CD8-positive, alpha-beta memory T cell (primary cell): ENCODE measurements at regions not wholly inside any gene's neighbourhood (a gene's known extent, or its start where the extent isn't known, plus 50 kb on each side); places are given as distances from the start of the nearest gene placed in this dataset.

ENCODE experiments used
- CTCF ChIA-PET: fragments of 350-600 bp; sonication (Branson Sonifier 250); formaldehyde crosslinking; loops from one replicate; lab custom pipeline; 2021; ENCODE audit warnings: antibody characterized with exemption; lab: Charles Lee
- POLR2A ChIA-PET: fragments of 350-600 bp; sonication (Branson Sonifier 250); formaldehyde crosslinking; loops from one replicate; lab custom pipeline; 2021; ENCODE audit warnings: antibody characterized with exemption; lab: Charles Lee
- DNase-seq, 5 donors: peaks; one replicate each; pipeline versions ENCODE4 v3.0.0 to v3.0.0-alpha.2; 2020 to 2022; ENCODE audit warnings: mixed read lengths in 1 of 5
- H3K27ac ChIP-seq: one replicate; pipeline ENCODE4 v1.7.0; 2013; ENCODE audit warnings: low read depth, mild to moderate bottlenecking, low read length, moderate library complexity
- H3K27me3 ChIP-seq: 2 replicates; pipeline ENCODE4 v1.7.0; 2013; ENCODE audit warnings: low read length, mild to moderate bottlenecking; ENCODE audit not compliant: insufficient read depth, poor library complexity, severe bottlenecking
- H3K36me3 ChIP-seq: 2 replicates; pipeline ENCODE4 v1.7.0; 2013; ENCODE audit warnings: mild to moderate bottlenecking, low read length, moderate library complexity; ENCODE audit not compliant: insufficient read depth
- H3K4me1 ChIP-seq: 2 replicates; pipeline ENCODE4 v1.7.0; 2013; ENCODE audit warnings: mild to moderate bottlenecking, low read length, moderate library complexity; ENCODE audit not compliant: insufficient read depth
- H3K4me3 ChIP-seq: 2 replicates; pipeline ENCODE4 v1.7.0; 2013; ENCODE audit warnings: mild to moderate bottlenecking, low read length
- H3K9me3 ChIP-seq: 2 replicates; pipeline ENCODE4 v1.7.0; 2013; ENCODE audit warnings: mild to moderate bottlenecking, low read length
- H3K27ac Mint-ChIP-seq, 8 donors: one replicate each; pipeline ENCODE4 v1.8.0; 2020 to 2021; ENCODE audit warnings: mixed read lengths in 8 of 8, mild to moderate bottlenecking in 6 of 8, inconsistent platforms in 3 of 8, moderate library complexity in 3 of 8
- H3K27me3 Mint-ChIP-seq, 2 donors: one replicate each; pipeline ENCODE4 v1.8.0; 2020 to 2021; ENCODE audit warnings: mixed read lengths in 2 of 2, mild to moderate bottlenecking in 1 of 2, moderate library complexity in 1 of 2
- H3K36me3 Mint-ChIP-seq, 3 donors: one replicate each; pipeline ENCODE4 v1.8.0; 2020 to 2021; ENCODE audit warnings: mixed read lengths in 3 of 3, inconsistent platforms in 1 of 3, mild to moderate bottlenecking in 1 of 3
- H3K4me1 Mint-ChIP-seq, 3 donors: one replicate each; pipeline ENCODE4 v1.8.0; 2020 to 2021; ENCODE audit warnings: mixed read lengths in 3 of 3, inconsistent platforms in 1 of 3, mild to moderate bottlenecking in 1 of 3
- H3K4me3 Mint-ChIP-seq, 7 donors: one replicate each; pipeline ENCODE4 v1.8.0; 2020 to 2021; ENCODE audit warnings: mixed read lengths in 7 of 7, mild to moderate bottlenecking in 6 of 7, moderate library complexity in 4 of 7, inconsistent platforms in 2 of 7
- H3K9me3 Mint-ChIP-seq, 5 donors: one replicate each; pipeline ENCODE4 v1.8.0; 2020 to 2022; ENCODE audit warnings: mixed read lengths in 5 of 5, mild to moderate bottlenecking in 3 of 5, moderate library complexity in 2 of 5, inconsistent platforms in 1 of 5

DNA sequence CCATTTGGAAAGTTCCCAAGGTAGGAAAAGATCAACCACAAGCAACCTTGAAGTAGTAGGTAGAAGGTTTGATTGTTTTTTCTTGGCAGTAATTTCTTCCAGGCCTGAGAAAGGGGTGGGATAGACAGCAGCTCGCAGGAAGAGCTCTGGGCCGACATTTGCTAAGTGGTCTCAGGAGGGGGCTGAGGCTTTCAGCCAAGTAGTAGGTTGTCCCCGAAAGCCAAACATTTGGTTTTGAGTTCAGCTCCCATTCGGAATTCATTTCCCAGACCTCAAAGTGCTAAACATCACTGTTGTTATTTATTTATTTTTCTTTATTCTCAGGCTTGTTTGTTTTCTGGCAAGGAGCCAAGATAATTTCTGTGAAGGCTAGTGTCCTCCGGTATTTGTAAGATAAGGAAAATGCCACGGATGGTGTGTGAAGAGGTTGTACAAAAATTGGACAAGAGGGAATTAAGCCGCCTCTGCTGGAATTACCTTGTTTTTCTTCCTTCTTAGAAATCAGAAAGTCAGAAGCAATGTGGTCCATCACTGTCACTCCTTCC lies 112.1 kb downstream of the KIF4B start:
- no peaks in the 10 kb centered on the region for H3K36me3 Mint-ChIP-seq
- peaks cover 0 to 3% (median 0%) of the 10 kb centered on the region in 5 donors for H3K9me3 Mint-ChIP-seq
- no peak overlapping the region for H3K4me3 ChIP-seq
- no peaks in the 10 kb centered on the region for H3K36me3 ChIP-seq
- no peak for DNase-seq
- H3K27me3 Mint-ChIP-seq = peaks cover 8 to 27% of the 10 kb centered on the region in 2 donors
- no peaks in the 10 kb centered on the region for H3K27me3 ChIP-seq
- no peak overlapping the region for H3K27ac Mint-ChIP-seq
- ChIA-PET POLR2A (no interaction called here), CTCF (no interaction called here)
- no peak overlapping the region for H3K27ac ChIP-seq
- no peaks in the 10 kb centered on the region for H3K4me1 Mint-ChIP-seq
- no peaks in the 10 kb centered on the region for H3K9me3 ChIP-seq
- no peak overlapping the region for H3K4me3 Mint-ChIP-seq
- H3K4me1 ChIP-seq = no peaks in the 10 kb centered on the region

- peaks cover 8 to 27% of the 10 kb centered on the region in 2 donors for H3K27me3 Mint-ChIP-seq
- H3K4me1 ChIP-seq = no peaks in the 10 kb centered on the region
- no peak overlapping the region for H3K27ac Mint-ChIP-seq
- no peak overlapping the region for H3K4me3 Mint-ChIP-seq
- H3K27me3 ChIP-seq = no peaks in the 10 kb centered on the region
- no peak overlapping the region for H3K4me3 ChIP-seq
- no peaks in the 10 kb centered on the region for H3K36me3 Mint-ChIP-seq
- H3K36me3 ChIP-seq = no peaks in the 10 kb centered on the region
- peaks cover 0 to 3% (median 0%) of the 10 kb centered on the region in 5 donors for H3K9me3 Mint-ChIP-seq
- CTCF ChIA-PET = no interaction called here
- H3K27ac ChIP-seq = no peak overlapping the region
- H3K9me3 ChIP-seq = no peaks in the 10 kb centered on the region
- H3K4me1 Mint-ChIP-seq = no peaks in the 10 kb centered on the region
- no peak for DNase-seq
- POLR2A ChIA-PET = no interaction called here
Observed at GRCh38 chr5:155126573-155126972, 113.0 kb downstream of the KIF4B start.

- POLR2A ChIA-PET = no interaction called here
- no peaks in the 10 kb centered on the region for H3K36me3 Mint-ChIP-seq
Observed at GRCh38 chr5:155127552-155127951, 114.0 kb downstream of the KIF4B start.

GRCh38 chr5:155128786-155129512 lies 115.4 kb downstream of the KIF4B start:
- Histone ChIP-seq H3K27ac (no peak overlapping the region), H3K4me3 (no peak overlapping the region), H3K27me3 (no peaks in the 10 kb centered on the region), H3K4me1 (no peaks in the 10 kb centered on the region), H3K9me3 (no peaks in the 10 kb centered on the region), H3K36me3 (no peaks in the 10 kb centered on the region)
- ChIA-PET CTCF (no interaction called here), POLR2A (no interaction called here)
- H3K4me3 Mint-ChIP-seq = no peak overlapping the region
- no peaks in the 10 kb centered on the region for H3K9me3 Mint-ChIP-seq
- H3K36me3 Mint-ChIP-seq = no peaks in the 10 kb centered on the region
- H3K27me3 Mint-ChIP-seq = peaks cover 8 to 38% of the 10 kb centered on the region in 2 donors
- H3K27ac Mint-ChIP-seq = no peak overlapping the region
- no peak for DNase-seq
- no peaks in the 10 kb centered on the region for H3K4me1 Mint-ChIP-seq

More at GRCh38 chr5:155127552-155127951, 114.0 kb downstream of the KIF4B start:
- Mint-ChIP-seq H3K4me3 (no peak overlapping the region), H3K27me3 (peaks cover 8 to 34% of the 10 kb centered on the region in 2 donors), H3K9me3 (no peaks in the 10 kb centered on the region), H3K27ac (no peak overlapping the region), H3K4me1 (no peaks in the 10 kb centered on the region)
- DNase-seq = no peak
- CTCF ChIA-PET = no interaction called here
- H3K36me3 ChIP-seq = no peaks in the 10 kb centered on the region
- H3K27ac ChIP-seq = no peak overlapping the region
- no peaks in the 10 kb centered on the region for H3K27me3 ChIP-seq
- no peaks in the 10 kb centered on the region for H3K9me3 ChIP-seq
- no peaks in the 10 kb centered on the region for H3K4me1 ChIP-seq
- no peak overlapping the region for H3K4me3 ChIP-seq

DNA sequence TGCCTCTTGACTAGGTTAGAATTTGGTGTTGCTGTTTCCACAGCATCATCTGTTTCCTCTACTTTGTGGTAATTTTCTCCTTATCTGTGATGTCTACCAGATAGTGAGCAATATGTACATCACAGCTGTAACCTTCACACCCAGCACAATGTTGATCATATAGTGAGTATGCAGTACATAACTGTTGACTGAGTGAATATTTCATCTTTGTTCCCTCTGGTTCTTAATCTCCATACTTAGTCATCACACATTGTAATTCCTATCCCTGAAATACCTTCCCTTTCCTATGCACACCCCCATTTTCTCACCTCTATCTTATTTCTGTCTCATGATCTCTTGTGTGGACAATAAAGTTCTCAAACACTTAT lies 115.9 kb downstream of the KIF4B start:
- H3K4me1 ChIP-seq = no peaks in the 10 kb centered on the region
- H3K4me1 Mint-ChIP-seq = no peaks in the 10 kb centered on the region
- H3K9me3 Mint-ChIP-seq = no peaks in the 10 kb centered on the region
- peaks cover 8 to 38% of the 10 kb centered on the region in 2 donors for H3K27me3 Mint-ChIP-seq
- no peak overlapping the region for H3K4me3 ChIP-seq
- ChIA-PET CTCF (no interaction called here), POLR2A (no interaction called here)
- no peaks in the 10 kb centered on the region for H3K36me3 ChIP-seq
- no peaks in the 10 kb centered on the region for H3K9me3 ChIP-seq
- H3K4me3 Mint-ChIP-seq = no peak overlapping the region
- no peak overlapping the region for H3K27ac ChIP-seq
- H3K27ac Mint-ChIP-seq = no peak overlapping the region
- no peaks in the 10 kb centered on the region for H3K27me3 ChIP-seq
- no peaks in the 10 kb centered on the region for H3K36me3 Mint-ChIP-seq
- no peak for DNase-seq

DNA sequence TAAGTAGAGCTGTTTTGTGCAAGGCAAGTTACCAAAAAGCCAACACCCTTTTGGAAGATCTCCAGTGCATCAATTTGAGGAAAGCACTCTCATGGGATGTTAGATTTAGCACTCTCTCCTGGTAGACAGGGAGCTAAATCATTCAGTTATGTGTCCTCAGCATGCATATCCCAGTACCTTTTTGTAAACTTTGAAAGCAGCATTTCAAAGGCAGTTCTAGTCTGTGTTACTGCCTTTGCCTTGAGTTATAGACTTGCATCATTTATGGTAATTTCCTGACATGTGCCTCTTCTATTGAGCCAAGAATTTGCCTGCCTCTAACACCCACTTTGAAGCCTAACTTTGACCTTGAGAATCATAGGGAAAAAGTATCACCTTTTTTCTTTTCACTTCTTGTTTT lies 120.6 kb downstream of the KIF4B start:
- H3K9me3 Mint-ChIP-seq = no peaks in the 10 kb centered on the region
- no peaks in the 10 kb centered on the region for H3K36me3 Mint-ChIP-seq
- no peaks in the 10 kb centered on the region for H3K36me3 ChIP-seq
- no peaks in the 10 kb centered on the region for H3K9me3 ChIP-seq
- no peak overlapping the region for H3K27ac ChIP-seq
- no peaks in the 10 kb centered on the region for H3K4me1 Mint-ChIP-seq
- H3K4me3 Mint-ChIP-seq = no peak overlapping the region
- H3K27me3 ChIP-seq = no peaks in the 10 kb centered on the region
- no peak overlapping the region for H3K4me3 ChIP-seq
- H3K27ac Mint-ChIP-seq = no peak overlapping the region
- H3K4me1 ChIP-seq = no peaks in the 10 kb centered on the region
- ChIA-PET CTCF (no interaction called here), POLR2A (no interaction called here)
- no peak for DNase-seq
- peaks cover 13 to 38% of the 10 kb centered on the region in 2 donors for H3K27me3 Mint-ChIP-seq

DNA sequence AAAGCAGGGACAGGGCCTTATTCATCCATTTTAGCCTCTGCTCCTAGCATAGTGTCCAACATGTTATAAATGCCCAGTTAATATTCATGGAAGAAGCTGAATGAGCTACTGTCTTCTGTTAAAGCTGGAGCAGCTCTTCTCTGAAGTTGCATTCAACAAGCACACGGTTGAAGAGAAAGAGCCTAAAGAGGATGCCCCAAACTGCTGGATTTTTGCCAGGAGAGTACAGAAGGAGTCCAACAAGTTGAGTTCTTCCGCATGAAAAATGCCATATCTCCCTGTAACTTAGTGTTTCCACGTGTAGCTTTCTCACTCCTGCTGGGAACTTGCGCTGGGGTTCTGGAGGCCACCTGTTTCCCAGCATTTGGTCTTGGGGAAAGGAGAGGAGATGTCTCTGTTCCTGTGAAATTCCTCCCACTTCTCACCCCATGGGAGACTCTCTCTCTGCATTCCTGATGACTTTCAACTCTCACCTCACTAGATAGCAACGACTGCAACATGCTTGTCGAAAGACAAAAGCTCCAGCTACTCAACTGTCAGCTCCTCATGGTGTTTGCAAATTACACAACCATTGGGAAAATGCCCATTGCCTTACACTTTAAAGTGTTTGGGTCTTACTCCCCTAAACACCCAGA lies 122.8 kb downstream of the KIF4B start:
- Histone ChIP-seq H3K9me3 (no peaks in the 10 kb centered on the region), H3K4me1 (no peaks in the 10 kb centered on the region), H3K27ac (no peak overlapping the region), H3K4me3 (no peak overlapping the region), H3K27me3 (no peaks in the 10 kb centered on the region), H3K36me3 (no peaks in the 10 kb centered on the region)
- no peak overlapping the region for H3K4me3 Mint-ChIP-seq
- H3K27me3 Mint-ChIP-seq = peaks cover 17 to 45% of the 10 kb centered on the region in 2 donors
- H3K36me3 Mint-ChIP-seq = no peaks in the 10 kb centered on the region
- H3K27ac Mint-ChIP-seq = no peak overlapping the region
- DNase-seq = no peak
- POLR2A ChIA-PET = no interaction called here
- H3K9me3 Mint-ChIP-seq = no peaks in the 10 kb centered on the region
- CTCF ChIA-PET = no interaction called here
- H3K4me1 Mint-ChIP-seq = no peaks in the 10 kb centered on the region

DNA sequence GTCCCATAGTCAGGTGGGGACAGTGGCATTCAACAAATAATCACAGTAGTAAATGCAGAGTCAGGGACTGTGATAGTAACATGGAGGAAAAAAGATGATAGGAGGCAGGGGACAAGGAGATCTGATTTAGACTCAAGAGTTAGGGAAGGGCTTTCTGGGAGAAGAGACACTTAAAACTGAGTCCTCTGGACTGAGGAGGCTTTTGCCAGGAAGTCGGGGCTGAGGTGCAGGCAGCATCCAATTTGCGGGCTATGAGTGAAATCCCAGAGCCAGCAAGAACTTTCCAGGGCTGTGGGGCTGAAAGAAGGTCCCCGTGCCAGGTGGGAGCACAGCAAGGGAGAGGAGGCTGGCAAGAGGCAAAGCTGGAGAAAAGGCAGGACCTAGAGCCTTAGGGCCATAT lies 124.1 kb downstream of the KIF4B start:
- Mint-ChIP-seq H3K36me3 (no peaks in the 10 kb centered on the region), H3K27me3 (peaks cover 16 to 37% of the 10 kb centered on the region in 2 donors), H3K9me3 (no peaks in the 10 kb centered on the region), H3K4me1 (no peaks in the 10 kb centered on the region), H3K4me3 (no peak overlapping the region), H3K27ac (no peak overlapping the region)
- Histone ChIP-seq H3K4me1 (no peaks in the 10 kb centered on the region), H3K27me3 (no peaks in the 10 kb centered on the region), H3K27ac (no peak overlapping the region), H3K9me3 (no peaks in the 10 kb centered on the region), H3K4me3 (no peak overlapping the region), H3K36me3 (no peaks in the 10 kb centered on the region)
- CTCF ChIA-PET = no interaction called here
- DNase-seq = no peak
- POLR2A ChIA-PET = no interaction called here
